GM19324 (cell line): ENCODE measurements at regions not wholly inside any gene's neighbourhood (a gene's known extent, or its start where the extent isn't known, plus 50 kb on each side); places are given as distances from the start of the nearest gene placed in this dataset.

ENCODE experiments used
- ATAC-seq: cut with Tn5 transposase; IDR thresholded peaks from one replicate; pipeline ENCODE4 v1.9.1; 2021; ENCODE audit warnings: mild to moderate bottlenecking, moderate library complexity; ENCODE audit not compliant: unreplicated experiment, low FRiP score

- ATAC-seq, result no peak
Measured at GRCh38 chr5:124869426-124870033, 123.1 kb upstream of the ZNF608 start.

GRCh38 chr5:124870070-124870469, 123.6 kb upstream of the ZNF608 start:
- no peak for ATAC-seq

- ATAC-seq, result no peak
Measured at GRCh38 chr5:124871303-124871702, 124.9 kb upstream of the ZNF608 start.

GRCh38 chr5:124872086-124872485, 125.6 kb upstream of the ZNF608 start:
- no peak for ATAC-seq

- no peak for ATAC-seq
Measured at GRCh38 chr5:124872615-124873014, 126.2 kb upstream of the ZNF608 start.

- ATAC-seq, result no peak
Measured at GRCh38 chr5:124873188-124873587, 126.7 kb upstream of the ZNF608 start.

GRCh38 chr5:124873713-124874112, 127.3 kb upstream of the ZNF608 start:
- ATAC-seq, result no peak

- ATAC-seq, result no peak
Measured at GRCh38 chr5:124876566-124876965, 130.1 kb upstream of the ZNF608 start.

GRCh38 chr5:124876983-124877382, 130.5 kb upstream of the ZNF608 start:
- no peak for ATAC-seq

- no peak for ATAC-seq
Measured at GRCh38 chr5:124877501-124878146, 131.2 kb upstream of the ZNF608 start.

- ATAC-seq, result no peak
Measured at GRCh38 chr5:124878583-124879342, 132.3 kb upstream of the ZNF608 start.

GRCh38 chr5:124880903-124881697, 134.7 kb upstream of the ZNF608 start:
- no peak for ATAC-seq

GRCh38 chr5:124883681-124884080, 137.2 kb upstream of the ZNF608 start:
- ATAC-seq, result no peak

GRCh38 chr5:124884114-124884513, 137.7 kb upstream of the ZNF608 start:
- ATAC-seq, result no peak

GRCh38 chr5:124885490-124885889, 139.1 kb upstream of the ZNF608 start:
- ATAC-seq, result no peak

GRCh38 chr5:124887223-124887622, 140.8 kb upstream of the ZNF608 start:
- ATAC-seq, result no peak

- ATAC-seq, result no peak
Measured at GRCh38 chr5:124888050-124888506, 141.6 kb upstream of the ZNF608 start.

- ATAC-seq, result no peak
Measured at GRCh38 chr5:124888622-124889485, 142.4 kb upstream of the ZNF608 start.

GRCh38 chr5:124889486-124889825, 143.0 kb upstream of the ZNF608 start:
- no peak for ATAC-seq

- ATAC-seq, result no peak
Measured at GRCh38 chr5:124889850-124890249, 143.4 kb upstream of the ZNF608 start.
